GM21576 (cell line): ENCODE measurements at regions not wholly inside any gene's neighbourhood (a gene's known extent, or its start where the extent isn't known, plus 50 kb on each side); places are given as distances from the start of the nearest gene placed in this dataset.

Experiments
- ATAC-seq: cut with Tn5 transposase; IDR thresholded peaks from one replicate; pipeline ENCODE4 v1.9.1; 2021; ENCODE audit warnings: mild to moderate bottlenecking, moderate library complexity; ENCODE audit not compliant: unreplicated experiment

- ATAC-seq, result no peak
These were observed 114.5 kb downstream of the AXIN2 start for GRCh38 chr17:65446838-65447526.

DNA sequence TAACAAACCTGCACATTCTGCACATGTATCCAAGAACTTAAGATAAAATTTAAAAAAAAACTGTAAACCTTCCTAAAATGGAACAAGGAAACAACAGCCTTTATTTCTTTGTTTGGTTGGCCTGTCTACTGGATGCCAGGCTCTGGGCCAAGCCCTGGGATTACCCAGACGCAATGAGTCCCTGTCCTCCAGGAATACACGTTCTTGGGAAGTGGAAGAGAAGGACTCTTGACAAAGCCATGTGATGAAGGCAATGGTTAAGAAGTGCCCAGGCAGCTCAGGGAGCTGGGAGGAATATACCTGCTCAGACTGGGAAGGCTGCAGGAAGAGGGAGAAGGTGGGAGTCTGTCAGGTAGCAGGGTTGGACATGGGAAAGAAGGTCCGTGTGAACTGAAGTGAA is 115.4 kb downstream of the AXIN2 start:
- ATAC-seq, result no peak

GRCh38 chr17:65444049-65444448 is 117.4 kb downstream of the AXIN2 start:
- no peak for ATAC-seq

DNA sequence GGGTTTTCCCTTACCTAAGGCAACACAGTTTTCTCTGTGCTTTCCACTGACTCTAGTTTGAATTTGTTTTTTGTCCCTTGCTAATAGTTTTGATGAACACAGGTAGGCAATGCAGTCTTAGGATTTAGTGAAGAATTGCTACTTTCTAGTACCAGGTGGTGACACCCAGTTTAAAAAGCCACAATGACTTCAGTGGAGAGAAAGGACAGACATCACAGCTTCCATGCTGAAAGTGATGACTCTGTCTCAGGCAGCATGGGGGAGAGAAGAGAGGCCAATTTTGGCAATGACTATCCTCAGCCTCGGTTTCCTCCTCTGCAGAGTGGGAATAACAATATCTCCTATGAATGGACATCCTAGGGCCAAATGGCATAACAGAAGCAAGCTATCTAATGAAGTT is 118.8 kb downstream of the AXIN2 start:
- ATAC-seq, result no peak

DNA sequence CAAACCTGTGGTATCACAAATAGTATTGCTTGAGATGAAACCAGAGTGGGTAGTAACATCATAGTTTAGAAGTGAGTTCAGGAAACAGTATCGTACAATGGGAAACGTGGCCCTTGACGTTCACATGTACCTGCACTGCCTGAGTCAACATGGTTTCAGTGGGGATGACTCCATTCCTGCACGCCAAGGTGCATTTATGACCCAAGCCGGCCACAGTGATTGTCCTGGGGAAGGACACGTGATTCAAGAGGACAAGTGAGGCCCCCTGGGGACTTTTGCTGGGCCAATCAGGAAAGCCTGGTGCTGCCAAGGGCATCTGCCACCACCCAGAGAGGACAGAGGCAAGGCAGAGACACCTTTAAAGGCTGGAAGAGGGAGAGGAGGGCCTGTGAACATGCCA is 119.2 kb downstream of the AXIN2 start:
- no peak for ATAC-seq

GRCh38 chr17:65441053-65441605 is 120.3 kb downstream of the AXIN2 start:
- no peak for ATAC-seq

GRCh38 chr17:65438708-65439294 is 122.6 kb downstream of the AXIN2 start:
- no peak for ATAC-seq

DNA sequence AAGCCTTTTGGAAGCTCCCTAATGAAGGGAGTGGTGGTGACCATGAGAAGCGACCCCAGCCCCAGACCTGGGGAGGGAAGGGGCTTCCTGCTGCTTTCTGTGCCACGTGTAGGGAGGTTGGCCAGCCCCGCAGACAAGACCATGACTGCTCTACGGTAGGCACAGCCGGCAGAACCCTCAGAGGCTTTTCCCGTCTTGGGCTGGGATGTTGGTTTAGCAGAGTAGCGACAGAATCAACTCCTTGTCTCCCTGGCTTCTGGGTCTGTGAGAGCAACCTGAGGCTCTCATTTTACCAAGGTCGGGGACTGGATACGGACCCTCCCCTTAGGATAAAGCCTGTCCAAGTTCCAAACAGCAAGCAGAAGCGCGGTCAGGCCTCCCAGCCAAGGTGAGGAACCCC is 123.3 kb downstream of the AXIN2 start:
- ATAC-seq, result no peak

DNA sequence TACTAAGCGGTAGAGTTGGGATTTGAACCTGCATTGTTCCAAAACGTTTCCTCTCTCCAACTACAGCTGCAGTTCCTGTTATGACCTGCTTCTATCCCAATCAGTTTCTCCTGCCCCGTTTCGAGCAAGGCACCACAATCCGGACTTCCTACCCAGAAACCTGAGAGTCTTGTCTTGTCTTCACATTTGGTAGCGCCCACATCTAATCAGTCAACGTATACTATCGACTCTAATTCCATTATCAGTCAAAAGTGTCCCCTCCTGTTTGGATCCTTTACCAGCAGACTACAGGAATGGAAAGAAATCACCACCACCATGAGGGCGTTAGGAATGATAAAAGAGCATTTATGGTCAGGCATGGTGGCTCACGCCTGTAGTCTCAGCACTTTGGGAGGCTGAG is 124.6 kb downstream of the AXIN2 start:
- ATAC-seq, result no peak

DNA sequence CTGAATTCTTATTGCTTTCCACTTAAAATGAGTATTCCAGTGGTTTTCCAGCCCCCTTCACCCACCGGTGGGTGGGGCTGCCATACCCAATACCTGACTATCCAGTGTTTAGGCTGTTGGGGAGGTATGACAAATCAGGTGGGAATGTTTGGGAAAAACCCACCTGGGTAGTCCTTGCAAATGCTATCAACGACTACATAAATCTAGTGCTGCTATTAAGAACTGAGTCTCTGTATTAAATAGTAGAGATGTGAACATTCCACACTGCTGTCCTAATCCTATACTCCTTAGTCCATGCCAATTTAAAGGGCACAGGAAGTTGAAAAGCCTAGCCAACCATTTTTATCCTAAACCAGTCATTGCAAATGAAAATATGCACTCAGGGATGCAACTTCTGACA is 126.6 kb downstream of the AXIN2 start:
- ATAC-seq, result no peak

- no peak for ATAC-seq
These were observed 127.2 kb downstream of the AXIN2 start for GRCh38 chr17:65434251-65434650.

GRCh38 chr17:65433592-65433991 is 127.9 kb downstream of the AXIN2 start:
- ATAC-seq, result no peak

DNA sequence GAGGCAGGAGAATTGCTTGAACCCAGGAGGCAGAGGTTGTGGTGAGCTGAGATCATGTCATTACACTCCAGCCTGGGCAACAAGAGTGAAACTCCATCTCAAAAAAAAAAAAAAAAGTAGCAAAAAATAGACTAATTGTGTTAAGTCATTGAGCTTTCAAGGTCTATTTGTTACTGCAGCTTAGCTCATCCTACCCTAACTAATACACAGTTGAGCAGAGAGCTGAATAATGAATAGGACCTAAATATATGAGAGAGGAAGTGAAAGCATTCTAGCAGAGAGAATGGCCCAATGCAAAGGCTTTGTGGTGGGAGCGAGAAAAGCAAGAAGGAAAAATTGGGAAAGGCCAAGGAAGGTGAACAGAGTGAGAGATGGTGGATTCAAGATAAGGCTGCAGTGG is 128.3 kb downstream of the AXIN2 start:
- no peak for ATAC-seq

DNA sequence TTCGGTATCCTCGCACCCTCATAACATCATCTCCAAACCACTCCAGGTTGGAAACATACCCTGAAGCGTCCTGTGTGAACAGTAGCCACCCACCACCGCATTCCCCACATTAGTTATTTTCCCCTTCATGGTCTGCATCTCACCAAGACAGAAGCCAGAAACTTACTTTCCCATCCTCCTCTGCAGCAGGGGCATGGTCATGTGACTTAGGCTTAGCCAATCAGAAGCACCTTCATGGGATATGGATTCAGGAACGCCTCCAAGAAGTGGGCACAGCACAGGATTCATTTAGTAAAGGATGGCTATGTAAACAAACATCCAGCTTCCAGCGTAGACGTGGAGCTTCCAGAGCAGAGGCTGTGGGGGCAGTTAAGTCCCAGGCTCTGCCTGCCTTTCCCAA is 130.3 kb downstream of the AXIN2 start:
- no peak for ATAC-seq

- no peak for ATAC-seq
These were observed 131.1 kb downstream of the AXIN2 start for GRCh38 chr17:65430209-65430833.

GRCh38 chr17:65423346-65424140 is 137.9 kb downstream of the AXIN2 start:
- no peak for ATAC-seq

DNA sequence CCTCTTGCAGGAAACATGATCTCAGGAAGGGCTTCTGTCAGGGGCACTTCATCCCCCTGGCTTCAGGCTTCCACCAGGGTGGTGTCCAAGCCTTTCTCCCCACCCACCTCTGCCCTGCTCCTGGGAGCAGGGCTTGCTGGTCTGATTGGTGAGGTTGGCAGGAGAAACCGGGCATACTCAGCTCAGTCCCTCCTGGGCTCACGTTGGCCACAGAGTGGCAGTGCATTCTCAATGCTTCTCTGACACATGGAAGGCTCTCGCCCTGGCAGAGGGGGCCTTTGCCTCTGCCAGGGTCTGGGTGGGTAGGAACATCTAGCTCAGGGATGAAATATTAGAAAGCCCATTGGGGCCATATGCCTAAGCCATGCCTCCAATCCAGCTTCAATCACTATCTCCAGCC is 142.8 kb downstream of the AXIN2 start:
- no peak for ATAC-seq

GRCh38 chr17:65417406-65418221 is 143.8 kb downstream of the AXIN2 start:
- no peak for ATAC-seq

- ATAC-seq, result no peak
These were observed 145.5 kb downstream of the AXIN2 start for GRCh38 chr17:65415991-65416390.

DNA sequence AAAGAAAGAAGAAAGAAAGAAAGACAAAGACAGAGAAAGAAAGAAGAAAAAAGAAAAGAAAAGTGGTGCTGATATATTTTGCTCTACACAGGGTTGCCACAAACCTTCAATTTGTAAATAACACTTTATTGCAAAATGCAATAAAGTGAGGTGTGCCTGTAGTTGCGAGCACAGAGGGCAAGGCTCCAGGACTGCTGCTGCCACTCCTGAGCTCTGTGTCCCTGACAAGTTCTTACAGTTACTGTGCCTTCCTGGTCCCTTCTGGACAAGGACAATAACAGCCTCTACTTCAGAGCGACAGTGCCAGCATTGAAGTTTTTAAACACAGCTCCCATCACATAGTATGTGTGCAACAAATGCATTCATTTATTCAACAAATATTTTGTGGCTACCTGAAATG is 148.1 kb downstream of the AXIN2 start:
- no peak for ATAC-seq

DNA sequence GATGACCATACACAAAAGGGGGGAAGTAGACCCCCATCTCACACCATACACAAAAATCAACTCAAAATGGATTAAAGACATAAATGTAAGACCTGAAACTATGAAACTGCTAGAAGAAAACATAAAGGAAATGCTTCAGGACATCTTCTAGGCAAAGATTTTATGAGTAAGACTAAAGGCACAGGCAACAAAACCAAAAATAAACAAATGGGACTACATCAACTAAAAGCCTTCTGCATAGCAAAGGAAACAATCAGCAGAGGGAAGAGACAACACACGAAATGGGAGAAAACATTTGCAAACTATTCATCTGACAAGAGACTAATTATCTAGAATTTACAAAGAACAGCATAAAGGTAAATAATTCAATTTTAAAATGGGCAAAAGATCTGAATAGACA is 152.1 kb downstream of the AXIN2 start:
- ATAC-seq, result no peak
